ENCODE measurements at regions not wholly inside any gene's neighbourhood (a gene's known extent, or its start where the extent isn't known, plus 50 kb on each side); places are given as distances from the start of the nearest gene placed in this dataset.
A peak's percentile ranks its signal among the peaks of the same experiment; 100 is the strongest.

GRCh38 chr3:193801097-193801496, 208.1 kb downstream of the OPA1 start (continued):
- no peak for TF ChIP-seq ZBTB11 (tag by site-specific recombination; conservative IDR thresholded peaks at IDR 0.05; ENCODE audit: low read depth)
- no peak for TF ChIP-seq ZNF473 (tag by site-specific recombination; IDR thresholded peaks at IDR 0.05)

GRCh38 chr3:193803288-193803687, 210.3 kb downstream of the OPA1 start:
- POLR2A ChIA-PET, result no interaction called here
- H3K4me1 ChIP-seq (ENCODE audit: control insufficient read depth, insufficient read depth, low read length), result peaks cover 4% of the 10 kb centered on the region
- no peak for TF ChIP-seq ZNF830 (tag by site-specific recombination; IDR thresholded peaks at IDR 0.05; ENCODE audit: low read depth)
- TF ChIP-seq OVOL3 (tag by site-specific recombination; IDR thresholded peaks at IDR 0.05), result no peak
- no peak for TF ChIP-seq ZNF843 (tag by site-specific recombination; IDR thresholded peaks at IDR 0.05)
- no peak for TF ChIP-seq ZNF239 (tag by site-specific recombination; IDR thresholded peaks at IDR 0.05)
- no peak for TF ChIP-seq ZNF23 (tag by site-specific recombination; IDR thresholded peaks at IDR 0.05; ENCODE audit: borderline replicate concordance)
- no peaks in the 10 kb centered on the region for H3K36me3 ChIP-seq (ENCODE audit: control insufficient read depth in 2 of 2, insufficient read depth in 1 of 2, low read length in 2 of 2)
- no peak overlapping the region for H3K27ac ChIP-seq (ENCODE audit: extremely low read depth, low read depth, low read length)
- H3K4me3 ChIP-seq (ENCODE audit: low read depth, low read length), result no peak overlapping the region
- no peaks in the 10 kb centered on the region for H3K9me3 ChIP-seq (ENCODE audit: control insufficient read depth, insufficient read depth, low read depth, low read length)
- CTCF ChIA-PET, result no interaction called here

- Histone ChIP-seq H3K4me3 (ENCODE audit: low read depth, low read length) (no peak overlapping the region), H3K27ac (ENCODE audit: extremely low read depth, low read depth, low read length) (no peak overlapping the region; the same call in 1 of the 2 replicates), H3K36me3 (ENCODE audit: control insufficient read depth in 2 of 2, insufficient read depth in 1 of 2, low read length in 2 of 2) (no peaks in the 10 kb centered on the region), H3K9me3 (ENCODE audit: control insufficient read depth, insufficient read depth, low read depth, low read length) (no peaks in the 10 kb centered on the region), H3K4me1 (ENCODE audit: control insufficient read depth, insufficient read depth, low read length) (peaks cover 4% of the 10 kb centered on the region)
- CTCF ChIA-PET, result no interaction called here
- POLR2A ChIA-PET, result no interaction called here
- TF ChIP-seq INSM2 (tag by site-specific recombination; IDR thresholded peaks at IDR 0.05), result 0 out of 2 replicates have a peak, but pooled peaks have one; percentile 42
- TF ChIP-seq ZIC2 (tag by site-specific recombination; IDR thresholded peaks at IDR 0.05), result peak; percentile 30
- TF ChIP-seq ZNF10 (tag by site-specific recombination; IDR thresholded peaks at IDR 0.05), result peak; percentile 97
- 0 out of 2 replicates have a peak, but pooled peaks have one; percentile 25 for TF ChIP-seq GLIS1 (tag by site-specific recombination; IDR thresholded peaks at IDR 0.05)
- TF ChIP-seq ZNF184 (tag by site-specific recombination; IDR thresholded peaks at IDR 0.05), result 0 out of 2 replicates have a peak, but pooled peaks have one; percentile 45
- peak; percentile 99 for TF ChIP-seq ZBTB44 (tag by site-specific recombination; IDR thresholded peaks at IDR 0.05)
- TF ChIP-seq ZNF629 (tag by site-specific recombination; IDR thresholded peaks at IDR 0.05), result peak; percentile 57
- TF ChIP-seq PRDM6 (tag by site-specific recombination; IDR thresholded peaks at IDR 0.05), result 0 out of 2 replicates have a peak, but pooled peaks have one; percentile 21
- peak; percentile 93 for TF ChIP-seq ZNF660 (tag by site-specific recombination; IDR thresholded peaks at IDR 0.05)
- TF ChIP-seq ZNF449 (tag by site-specific recombination; IDR thresholded peaks at IDR 0.05), result peak; percentile 82
- no peak for TF ChIP-seq BCL11A (tag by site-specific recombination; IDR thresholded peaks at IDR 0.05; ENCODE audit: low read depth)
- peak; percentile 49; the same call in 1 of the 2 replicates for TF ChIP-seq ZBTB20 (tag by site-specific recombination; IDR thresholded peaks at IDR 0.05)
- TF ChIP-seq ZBTB17 (tag by site-specific recombination; IDR thresholded peaks at IDR 0.05), result peak; percentile 68
- peak; percentile 78 for TF ChIP-seq IKZF3 (tag by site-specific recombination; IDR thresholded peaks at IDR 0.05)
- TF ChIP-seq ZSCAN30 (tag by site-specific recombination; IDR thresholded peaks at IDR 0.05), result peak; percentile 79
- no peak for TF ChIP-seq MEIS1 (CRISPR knock-in tag; IDR thresholded peaks at IDR 0.05; ENCODE audit: borderline replicate concordance)
- TF ChIP-seq OSR2 (tag by site-specific recombination; IDR thresholded peaks at IDR 0.05), result no peak
- no peak for TF ChIP-seq ZNF239 (tag by site-specific recombination; IDR thresholded peaks at IDR 0.05)
- 0 out of 2 replicates have a peak, but pooled peaks have one; percentile 30 for TF ChIP-seq ZEB2 (tag by site-specific recombination; IDR thresholded peaks at IDR 0.05)
Observed at GRCh38 chr3:193805448-193805847, 212.4 kb downstream of the OPA1 start.

Data from HEK293 (cell line).